Posterior vena cava (tissue), 2 donors: ENCODE measurements at regions not wholly inside any gene's neighbourhood (a gene's known extent, or its start where the extent isn't known, plus 50 kb on each side); places are given as distances from the start of the nearest gene placed in this dataset.

ENCODE experiments used
- DNase-seq: peaks from one replicate; pipeline ENCODE4 v3.0.0-alpha.2; 2020; ENCODE audit warnings: low spot score
- intact Hi-C, 2 donors: fragments of 100-400 bp; cut with DNase I; formaldehyde crosslinking; loops; one replicate each; pipeline versions ENCODE4 v1.14.1 to v1.14.2; 2022 to 2023
- donor health status: DM: yes; HTN: yes; CAD: no.
- donor health status: DM: yes; HTN: yes; CAD: no.

DNA sequence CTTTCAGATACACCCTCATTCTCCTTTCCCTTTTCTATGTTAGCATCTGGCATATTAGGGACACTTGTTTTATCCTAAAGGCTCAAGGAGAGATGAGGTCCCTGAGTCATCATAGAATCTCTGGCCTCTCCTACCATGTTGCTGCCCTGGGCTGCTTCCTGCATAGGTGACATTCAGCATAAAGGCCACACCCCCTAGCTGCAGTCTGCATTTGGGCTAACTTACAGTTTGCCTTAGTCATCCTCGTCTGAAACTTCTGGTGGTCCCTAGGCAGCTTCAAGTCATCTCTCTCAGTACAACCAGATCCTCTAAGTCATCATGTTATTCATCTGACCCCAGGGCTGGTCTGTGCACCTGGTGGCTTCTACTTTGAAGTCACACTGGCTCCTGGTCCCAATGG, 982.7 kb upstream of the NR2F2 start:
- intact Hi-C loops, result loop anchor here in 1 of 2 donors (2.0 kb wide), 1 partner anchor 37 kb away; no protein-coding TSS in a partner anchor
- DNase-seq, result no peak

DNA sequence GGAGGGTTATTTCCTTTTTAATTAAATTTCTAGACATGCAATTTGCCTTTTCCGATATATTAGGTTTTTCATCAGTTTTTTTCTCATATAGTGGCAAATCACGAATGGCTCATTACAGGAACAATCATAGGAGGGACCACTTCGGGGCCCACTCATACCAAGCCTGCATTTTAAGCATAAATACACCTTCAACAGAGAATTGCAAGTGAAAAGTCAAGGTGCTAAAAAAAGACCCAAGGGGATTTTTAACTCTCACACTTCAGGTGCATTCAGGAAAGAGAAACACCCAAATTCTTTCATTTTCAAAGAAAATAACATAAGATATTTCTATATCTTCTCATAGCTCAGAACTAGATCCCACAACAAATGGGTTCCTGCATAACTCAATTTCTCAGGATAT, 979.6 kb upstream of the NR2F2 start:
- no peak for DNase-seq
- intact Hi-C loops, result no loop called here

DNA sequence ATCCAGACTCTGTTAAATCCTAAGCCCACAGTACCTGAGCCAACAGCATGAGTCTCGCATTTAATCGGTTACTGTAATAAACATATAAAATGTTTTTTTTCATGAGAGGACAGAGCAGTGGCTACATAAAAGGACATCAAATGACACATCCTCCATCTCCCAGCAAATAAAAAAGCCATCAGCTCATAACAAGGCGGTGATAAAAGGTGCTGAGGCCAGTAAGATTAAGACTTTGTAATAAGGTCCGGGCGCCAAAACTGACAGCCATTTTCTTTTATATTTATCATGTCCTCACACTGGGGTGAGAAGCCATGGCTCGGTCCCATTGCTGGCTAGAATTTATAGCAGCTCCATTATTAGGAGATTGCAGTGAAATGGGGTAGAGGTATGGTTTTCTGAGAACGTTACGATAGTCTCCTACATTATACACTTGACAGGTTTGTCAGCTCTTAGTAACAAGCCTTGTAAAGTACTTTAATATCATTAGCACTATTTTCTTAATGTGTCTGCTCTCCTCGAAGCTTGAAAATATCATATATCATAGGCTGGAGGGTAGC, 977.8 kb upstream of the NR2F2 start:
- intact Hi-C loops, result no loop called here
- no peak for DNase-seq

GRCh38 chr15:95353512-95353911, 977.0 kb upstream of the NR2F2 start:
- DNase-seq, result no peak
- intact Hi-C loops, result no loop called here

DNA sequence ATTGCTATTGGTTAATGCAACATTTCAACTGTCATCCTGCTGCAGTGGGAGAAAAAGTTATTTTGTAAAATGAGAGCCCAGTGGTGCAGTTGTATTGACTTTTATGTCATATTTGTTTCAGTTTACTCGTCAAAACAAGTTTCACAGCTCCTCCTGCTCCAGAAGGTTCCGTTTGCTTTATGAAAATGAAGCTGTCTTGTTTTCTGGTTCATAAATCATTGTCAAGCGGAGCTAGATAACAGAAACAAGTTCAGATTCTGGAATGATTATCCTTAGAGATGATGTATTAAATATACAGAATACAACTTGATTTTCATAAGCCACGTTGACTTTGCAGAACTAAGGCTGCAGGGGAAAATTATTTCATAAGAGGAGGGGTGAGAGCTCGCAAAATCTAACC, 970.5 kb upstream of the NR2F2 start:
- intact Hi-C loops, result no loop called here
- DNase-seq, result no peak

GRCh38 chr15:95362306-95362705, 968.2 kb upstream of the NR2F2 start:
- intact Hi-C loops, result no loop called here
- DNase-seq, result no peak

- DNase-seq, result no peak
- intact Hi-C loops, result no loop called here
These were observed 966.9 kb upstream of the NR2F2 start for GRCh38 chr15:95363646-95364045.

DNA sequence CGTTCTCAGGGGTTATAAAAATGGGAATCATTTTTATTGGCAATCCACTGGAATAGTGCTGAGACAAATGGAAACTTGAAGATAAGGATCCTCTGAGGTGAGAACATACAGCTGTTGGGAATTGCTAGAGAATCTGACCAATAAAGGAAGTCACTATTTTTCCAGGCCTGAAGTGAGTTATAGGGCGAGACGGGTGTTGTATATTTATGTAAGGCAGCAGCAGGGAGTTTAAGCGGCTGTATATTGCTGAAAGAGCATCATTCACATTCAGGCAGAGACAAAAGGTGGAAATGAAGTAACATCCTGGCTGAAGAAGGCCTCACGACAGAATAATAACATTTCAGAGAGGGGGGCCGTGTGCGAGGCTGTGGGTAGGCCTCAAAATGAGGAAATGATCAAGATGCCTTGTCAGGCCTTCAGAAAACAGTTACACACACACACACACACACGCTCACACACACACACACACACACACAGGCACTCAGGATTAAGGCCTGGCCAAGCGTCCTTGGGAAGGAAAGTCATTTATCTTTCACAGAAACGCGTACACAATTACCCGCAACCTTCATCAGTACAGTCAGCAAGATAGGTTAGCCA, 964.9 kb upstream of the NR2F2 start:
- DNase-seq, result no peak
- intact Hi-C loops, result no loop called here

DNA sequence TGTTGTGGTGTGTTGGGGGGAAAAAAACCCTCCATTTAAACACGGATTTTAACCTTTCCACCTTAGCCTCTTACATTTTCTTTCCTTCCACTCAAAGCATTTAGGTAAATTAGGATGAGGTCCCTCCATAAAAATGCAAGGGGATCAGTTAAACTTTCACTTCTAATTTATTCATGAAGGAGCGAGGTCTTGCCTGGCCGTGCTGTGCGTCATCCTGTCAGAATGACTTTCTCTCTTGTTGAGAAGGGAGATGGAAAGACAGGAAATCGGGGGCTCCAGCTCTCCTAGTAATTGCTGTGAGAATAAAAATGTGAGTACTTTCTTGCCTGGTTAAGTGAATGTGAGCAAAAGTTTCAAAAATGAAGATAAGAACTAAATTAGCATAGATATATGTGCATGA, 962.3 kb upstream of the NR2F2 start:
- DNase-seq, result no peak
- intact Hi-C loops, result no loop called here

DNA sequence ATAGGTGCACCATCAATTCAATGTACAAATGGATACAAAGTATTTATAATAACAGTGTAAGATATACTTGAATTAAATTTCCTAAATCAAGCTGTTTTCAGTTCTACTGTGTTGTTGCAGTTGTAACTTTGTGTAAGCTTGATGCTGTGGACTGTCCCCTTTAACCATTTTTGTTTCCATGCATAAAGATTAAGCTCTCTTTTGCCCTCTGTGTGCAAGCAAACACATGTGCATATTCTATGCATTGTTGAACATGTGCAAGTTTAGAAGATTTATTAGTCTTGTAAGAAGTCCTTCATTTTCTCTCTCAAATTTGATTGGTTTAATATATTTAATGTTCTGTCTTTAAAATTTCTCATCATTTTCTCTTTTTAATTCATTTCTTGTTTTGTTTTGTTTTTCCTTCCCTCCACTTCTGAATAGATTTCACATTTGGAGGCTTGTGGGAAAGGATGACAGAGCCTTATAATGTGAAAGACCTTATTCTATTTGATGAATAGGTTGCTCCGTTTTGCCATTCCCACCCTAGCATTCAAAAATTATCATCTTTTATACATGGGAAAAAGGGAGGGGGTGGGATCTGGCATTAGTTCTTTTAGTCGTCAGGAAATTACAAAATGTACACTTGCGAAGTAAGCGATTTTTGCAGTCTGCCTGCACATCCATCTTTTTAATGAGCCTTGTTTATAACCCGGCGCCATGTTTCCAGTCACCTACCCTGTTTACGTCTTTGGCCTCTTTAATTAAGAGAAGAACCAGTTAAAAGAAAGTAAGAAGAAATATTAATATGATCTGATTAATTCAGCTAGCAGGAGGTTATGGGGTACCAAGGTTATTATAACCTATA, 961.5 kb upstream of the NR2F2 start:
- intact Hi-C loops, result no loop called here
- no peak for DNase-seq

DNA sequence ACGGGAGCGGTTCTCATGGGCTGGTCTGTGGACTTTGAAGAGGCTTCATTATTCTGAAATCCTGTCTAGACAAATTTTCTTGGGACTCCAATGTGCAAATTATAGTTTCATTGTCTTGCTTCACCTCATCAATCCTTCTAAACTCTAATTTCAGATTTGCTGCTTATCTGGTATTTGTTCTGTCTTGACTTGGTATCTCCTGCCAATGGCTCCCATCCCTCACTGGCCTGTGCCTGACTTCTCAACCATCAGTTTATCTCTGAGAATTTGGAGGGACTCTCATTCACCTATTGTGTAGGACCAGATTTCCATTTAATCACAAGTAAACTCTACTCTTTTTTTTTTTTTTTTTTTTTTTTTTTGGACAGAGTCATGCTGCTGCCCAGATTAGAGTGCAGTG, 960.2 kb upstream of the NR2F2 start:
- intact Hi-C loops, result no loop called here
- no peak for DNase-seq

DNA sequence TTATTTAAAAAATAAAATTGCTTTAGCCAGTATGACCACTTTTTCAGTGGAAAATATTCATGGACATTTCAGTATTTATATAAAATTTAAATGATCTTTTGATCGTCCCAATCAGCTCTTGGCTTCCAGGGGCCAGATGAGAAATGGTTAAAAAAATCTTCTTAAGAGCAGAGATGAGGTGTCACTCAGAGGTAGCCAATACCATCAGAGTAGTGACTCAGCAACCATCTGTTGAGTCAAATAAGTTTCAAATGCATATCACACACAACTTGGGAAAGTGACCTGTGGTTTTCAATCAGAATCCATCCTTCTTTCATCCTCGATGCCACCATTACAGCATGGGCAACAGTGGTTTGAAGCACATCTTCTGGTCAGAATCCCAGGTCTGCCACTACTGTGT, 958.8 kb upstream of the NR2F2 start:
- intact Hi-C loops, result no loop called here
- DNase-seq, result no peak

DNA sequence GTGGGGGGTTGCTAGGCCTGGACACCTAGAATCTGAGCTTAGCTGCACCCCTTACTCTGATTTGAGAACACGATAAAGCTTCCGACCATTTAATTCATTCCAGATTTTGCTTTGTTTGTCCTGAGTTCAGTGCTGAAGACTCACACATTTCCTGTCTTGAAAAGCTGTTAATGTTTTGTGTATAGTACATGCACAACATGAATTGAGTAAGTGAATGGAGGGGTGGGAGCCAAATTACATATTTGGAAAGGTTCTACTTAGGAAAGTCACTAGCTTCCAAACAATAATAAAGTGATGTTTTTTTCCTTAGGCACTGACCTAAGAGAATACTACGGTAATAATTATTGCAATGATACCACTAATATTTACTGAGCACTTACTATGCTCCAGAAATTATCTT, 955.2 kb upstream of the NR2F2 start:
- intact Hi-C loops, result no loop called here
- DNase-seq, result no peak

DNA sequence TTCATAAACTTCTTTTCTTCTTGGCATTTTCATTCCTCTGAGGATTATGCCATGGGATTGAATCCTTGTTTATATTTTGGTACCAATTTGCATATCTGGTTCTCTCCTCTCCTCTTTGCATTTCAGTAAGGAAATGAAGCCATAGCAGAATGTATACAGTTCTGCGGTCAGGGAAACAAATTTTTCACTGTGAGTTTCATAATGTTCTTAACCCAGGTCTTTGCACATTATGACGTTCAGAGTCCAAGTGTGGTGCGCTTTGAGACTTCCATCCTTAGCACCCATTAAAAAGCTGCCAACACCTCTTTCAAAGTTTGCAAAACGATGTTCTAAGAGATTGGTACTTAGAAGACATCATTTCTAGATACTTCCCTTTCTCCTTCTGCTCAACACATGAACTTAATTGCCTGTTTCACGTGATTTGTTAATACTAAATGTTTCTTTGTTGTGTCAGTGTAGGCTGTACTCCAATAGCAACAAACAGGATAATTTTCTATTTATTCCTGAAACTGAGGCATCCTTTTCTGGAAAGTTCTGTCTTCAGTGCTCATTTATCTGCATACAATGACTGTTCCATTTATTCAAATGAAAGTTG, 953.1 kb upstream of the NR2F2 start:
- DNase-seq, result no peak
- intact Hi-C loops, result loop anchor here in 1 of 2 donors (2.0 kb wide), 1 partner anchor 71 kb away; no protein-coding TSS in a partner anchor

GRCh38 chr15:95394186-95395067, 936.1 kb upstream of the NR2F2 start:
- intact Hi-C loops, result no loop called here
- no peak for DNase-seq

- intact Hi-C loops, result no loop called here
- DNase-seq, result no peak
These were observed 930.1 kb upstream of the NR2F2 start for GRCh38 chr15:95400428-95400827.

DNA sequence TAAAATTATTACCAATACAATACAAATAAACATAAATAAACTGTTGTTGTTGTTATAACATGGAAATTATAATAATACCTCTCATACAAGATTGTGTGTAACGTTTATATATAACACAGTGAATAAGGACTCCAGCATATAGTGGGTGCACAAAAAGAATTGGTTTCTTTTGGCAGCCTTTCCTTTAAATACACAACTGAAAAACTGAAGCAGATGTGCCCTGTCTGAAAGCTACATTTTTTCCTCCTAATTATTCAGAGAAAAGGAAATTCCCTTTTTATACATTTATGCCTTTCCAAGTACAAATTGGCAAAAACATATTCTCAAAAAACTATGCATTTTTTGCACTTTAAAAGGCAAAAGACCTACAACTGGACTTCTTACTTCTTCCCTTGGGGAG, 928.9 kb upstream of the NR2F2 start:
- intact Hi-C loops, result no loop called here
- DNase-seq, result no peak

- no peak for DNase-seq
- intact Hi-C loops, result no loop called here
These were observed 925.1 kb upstream of the NR2F2 start for GRCh38 chr15:95405447-95405846.

DNA sequence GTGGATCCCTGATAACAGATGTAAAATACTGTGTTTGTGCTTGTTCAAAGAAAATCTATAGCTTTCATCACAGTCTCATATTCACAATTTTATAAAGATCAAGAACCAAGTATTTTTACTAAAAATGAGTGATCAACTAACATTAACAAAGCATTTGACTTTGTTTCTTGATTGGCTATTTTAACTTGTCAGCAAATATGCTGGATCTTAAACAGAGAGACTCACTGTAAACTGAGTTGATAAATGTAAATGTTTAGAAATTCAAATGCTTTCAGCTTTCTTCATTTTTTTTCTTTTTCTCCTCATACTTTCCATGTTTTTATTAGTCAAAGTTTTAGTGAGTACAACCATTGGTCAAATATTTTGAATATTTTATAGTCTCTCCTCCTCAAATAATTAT, 923.0 kb upstream of the NR2F2 start:
- no peak for DNase-seq
- intact Hi-C loops, result no loop called here

DNA sequence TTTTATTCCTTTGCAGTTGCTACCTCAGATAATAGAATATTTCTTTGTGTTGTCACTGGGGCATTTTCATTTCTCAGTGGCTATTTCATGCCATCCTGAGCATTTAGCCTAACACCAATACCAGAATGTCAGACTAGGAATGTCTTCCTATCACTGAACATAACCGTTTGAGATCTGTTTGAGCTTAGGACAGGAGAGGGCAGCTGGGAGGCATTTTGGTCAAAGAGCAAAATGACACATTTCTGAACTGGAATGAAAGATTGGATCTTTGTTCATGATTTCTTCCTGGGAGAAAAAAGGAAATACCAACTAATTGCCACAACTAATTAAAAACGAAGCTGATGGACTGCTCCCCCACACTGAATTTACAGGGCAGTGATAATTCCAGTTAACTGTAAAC, 921.3 kb upstream of the NR2F2 start:
- intact Hi-C loops, result no loop called here
- no peak for DNase-seq
